ENCODE measurements at regions not wholly inside any gene's neighbourhood (a gene's known extent, or its start where the extent isn't known, plus 50 kb on each side); places are given as distances from the start of the nearest gene placed in this dataset.

DNA sequence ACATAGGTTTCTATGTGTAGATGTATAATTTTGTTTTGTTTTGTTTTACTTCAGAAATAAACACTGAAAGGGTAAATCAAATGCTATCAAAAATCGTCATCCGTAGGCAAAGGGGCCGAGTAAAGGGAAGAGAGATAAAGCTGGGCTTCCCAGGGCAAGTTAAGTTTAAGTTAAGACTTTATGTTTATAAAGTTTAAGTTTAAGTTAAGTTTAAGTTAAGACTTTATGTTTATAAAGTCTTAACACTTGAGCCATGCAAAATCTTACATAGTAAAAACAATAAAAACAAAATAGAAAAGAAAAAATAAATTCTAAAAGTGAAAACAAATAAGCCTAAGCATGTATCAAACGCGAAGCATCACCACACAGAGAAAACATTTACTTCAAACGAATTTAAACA, 216.1 kb upstream of the SYNDIG1 start:
- no peak overlapping the region for H3K9ac ChIP-seq (ENCODE audit: insufficient read depth in 1 of 2, low read depth in 2 of 2, low read length in 2 of 2)
- no peak overlapping the region for H3K27ac ChIP-seq (ENCODE audit: extremely low read depth, low read depth, low read length)
- no peaks in the 10 kb centered on the region for H3K36me3 ChIP-seq (ENCODE audit: control insufficient read depth, insufficient read depth, low read length)
- 0% methylated on average over 6 of the region's 6 CpGs for WGBS (ENCODE audit: insufficient coverage, low coverage, missing lambda C conversion rate)
- no peak for DNase-seq (ENCODE audit: extremely low read depth in 1 of 4, low spot score in 3 of 4)
- H4K20me1 ChIP-seq (replicated peaks; ENCODE audit: control insufficient read depth, insufficient read depth, low read length) = no peaks in the 10 kb centered on the region
- FAIRE-seq = no peak
- CTCF ChIA-PET (ENCODE audit: low intra/inter-chr PET ratio) = no interaction called here
- no TSS peak for BruUV-seq (replicated peaks)
- H3K4me1 ChIP-seq (replicated peaks in 1 of 2; ENCODE audit: control insufficient read depth in 2 of 2, insufficient read depth in 2 of 2, low read length in 2 of 2) = no peaks in the 10 kb centered on the region
- in situ Hi-C loops (cut with MboI) (no loop called here), intact Hi-C loops (cut with micrococcal nuclease) (no loop called here)
- no peaks in the 10 kb centered on the region for H3K9me3 ChIP-seq (replicated peaks; ENCODE audit: control insufficient read depth, insufficient read depth, low read depth, low read length)
- H3K4me3 ChIP-seq = no peak overlapping the region
- no peak for ATAC-seq
- no peaks in the 10 kb centered on the region for H3K9me1 ChIP-seq (ENCODE audit: control insufficient read depth, insufficient read depth, low read length)
- H2AFZ ChIP-seq (ENCODE audit: low read depth, low read length) = no peak overlapping the region
- no peaks in the 10 kb centered on the region for H3K79me2 ChIP-seq (ENCODE audit: control insufficient read depth, insufficient read depth, low read length)
- H3K4me2 ChIP-seq (ENCODE audit: insufficient read depth, low read length) = no peak overlapping the region
- no peaks in the 10 kb centered on the region; a peak in 1 of 5 replicates for H3K27me3 ChIP-seq (ENCODE audit: control insufficient read depth in 2 of 2, insufficient read depth in 2 of 2, low read length in 2 of 2)
- POLR2A ChIA-PET = no interaction called here
- TF ChIP-seq CEBPG (CRISPR knock-in tag; IDR thresholded peaks at IDR 0.05) (no peak), CEBPG (tag; conservative IDR thresholded peaks at IDR 0.05 in 1 of 2, IDR thresholded peaks at IDR 0.05 in 1 of 2) (no peak), SNRNP70 (optimal IDR thresholded peaks at IDR 0.05; ENCODE audit: low read depth, low read length) (no peak), BMI1 (IDR thresholded peaks at IDR 0.05; ENCODE audit: low read length) (no peak), POLR2AphosphoS5 (IDR thresholded peaks at IDR 0.05; ENCODE audit: control insufficient read depth, insufficient read depth, low read depth, low read length) (no peak), PREB (CRISPR knock-in tag; IDR thresholded peaks at IDR 0.05) (no peak), POLR2H (tag; IDR thresholded peaks at IDR 0.05; ENCODE audit: low read depth) (no peak), HDAC3 (IDR thresholded peaks at IDR 0.05; ENCODE audit: borderline replicate concordance, partially characterized antibody) (no peak), ZNF263 (CRISPR knock-in tag; IDR thresholded peaks at IDR 0.05; ENCODE audit: borderline replicate concordance) (no peak), KAT8 (IDR thresholded peaks at IDR 0.05; ENCODE audit: low read depth) (no peak), PURB (CRISPR knock-in tag; IDR thresholded peaks at IDR 0.05; ENCODE audit: low read depth) (no peak), ZMIZ1 (IDR thresholded peaks at IDR 0.05; ENCODE audit: low read depth in 2 of 2, low read length in 2 of 2) (no peak), EWSR1 (IDR thresholded peaks at IDR 0.05; ENCODE audit: borderline replicate concordance, low read depth, partially characterized antibody) (no peak), SRSF7 (optimal IDR thresholded peaks at IDR 0.05; ENCODE audit: low read depth, low read length) (no peak), PTTG1 (tag; IDR thresholded peaks at IDR 0.05; ENCODE audit: low read depth) (no peak), ZNF785 (CRISPR knock-in tag; IDR thresholded peaks at IDR 0.05) (no peak), RAD21 (CRISPR knock-in tag; conservative IDR thresholded peaks at IDR 0.05 in 1 of 2, IDR thresholded peaks at IDR 0.05 in 1 of 2) (no peak), GABPA (tag; conservative IDR thresholded peaks at IDR 0.05; ENCODE audit: low read depth) (no peak), MEIS2 (IDR thresholded peaks at IDR 0.05; ENCODE audit: partially characterized antibody) (no peak), MYNN (IDR thresholded peaks at IDR 0.05) (no peak), MYNN (CRISPR knock-in tag; IDR thresholded peaks at IDR 0.05) (no peak)

All from K562 (cell line).